HUES48 (cell line): ENCODE measurements at regions not wholly inside any gene's neighbourhood (a gene's known extent, or its start where the extent isn't known, plus 50 kb on each side); places are given as distances from the start of the nearest gene placed in this dataset.

Experiments used
- H3K27ac ChIP-seq: one replicate; pipeline ENCODE4 v1.7.0; 2013; ENCODE audit warnings: low read depth, low read length, inconsistent platforms
- H3K27me3 ChIP-seq: 2 replicates; pipeline ENCODE4 v1.6.1; 2013; ENCODE audit warnings: mild to moderate bottlenecking, low read length; ENCODE audit not compliant: control insufficient read depth, insufficient read depth
- H3K36me3 ChIP-seq: 2 replicates; pipeline ENCODE4 v1.6.1; 2013; ENCODE audit warnings: low read length; ENCODE audit not compliant: control insufficient read depth, insufficient read depth
- H3K4me1 ChIP-seq: 2 replicates; pipeline ENCODE4 v1.6.1; 2013; ENCODE audit warnings: mild to moderate bottlenecking, low read length; ENCODE audit not compliant: control insufficient read depth, insufficient read depth
- H3K4me3 ChIP-seq: 2 replicates; pipeline ENCODE4 v1.5.1; 2013; ENCODE audit warnings: mild to moderate bottlenecking, low read depth, low read length
- H3K9ac ChIP-seq: 2 replicates; pipeline ENCODE4 v1.6.1; 2013; ENCODE audit warnings: mild to moderate bottlenecking, low read depth, low read length, moderate library complexity
- H3K9me3 ChIP-seq: 2 replicates; pipeline ENCODE4 v1.6.1; 2013; ENCODE audit warnings: low read length; ENCODE audit not compliant: control insufficient read depth, insufficient read depth

DNA sequence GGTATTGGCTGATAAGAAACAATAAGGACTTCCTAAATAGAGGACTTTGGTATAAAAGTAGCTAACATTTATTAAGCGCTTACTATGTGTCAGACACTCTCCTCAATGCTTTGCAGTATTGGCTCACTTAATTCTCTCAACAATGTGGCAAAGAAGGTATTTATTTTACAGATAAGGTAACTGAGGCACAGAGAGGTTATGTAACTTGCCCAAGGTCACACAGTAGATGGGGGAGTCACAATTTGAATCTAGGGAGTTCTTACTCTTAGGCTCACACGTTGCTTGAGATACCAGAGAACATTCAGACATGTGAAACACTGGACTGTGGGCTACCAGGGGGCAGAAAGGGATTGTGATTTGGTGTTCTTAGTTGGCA lies 60.8 kb upstream of the GPR158 start:
- H3K27ac ChIP-seq: no peak overlapping the region
- no peak overlapping the region for H3K9ac ChIP-seq
- H3K27me3 ChIP-seq: no peaks in the 10 kb centered on the region
- H3K9me3 ChIP-seq: no peaks in the 10 kb centered on the region
- no peaks in the 10 kb centered on the region for H3K36me3 ChIP-seq
- H3K4me1 ChIP-seq: peaks cover 12% of the 10 kb centered on the region; the same call in 1 of the 2 replicates
- no peak overlapping the region for H3K4me3 ChIP-seq

- Histone ChIP-seq H3K9ac (no peak overlapping the region), H3K27ac (no peak overlapping the region), H3K36me3 (no peaks in the 10 kb centered on the region), H3K4me1 (0 out of 2 replicates have a peak, but pooled peaks cover 9% of the 10 kb centered on the region), H3K27me3 (no peaks in the 10 kb centered on the region), H3K4me3 (no peak overlapping the region), H3K9me3 (peaks cover 4% of the 10 kb centered on the region; the same call in 1 of the 2 replicates)
These were observed 57.0 kb upstream of the GPR158 start for GRCh38 chr10:25117757-25118156.

DNA sequence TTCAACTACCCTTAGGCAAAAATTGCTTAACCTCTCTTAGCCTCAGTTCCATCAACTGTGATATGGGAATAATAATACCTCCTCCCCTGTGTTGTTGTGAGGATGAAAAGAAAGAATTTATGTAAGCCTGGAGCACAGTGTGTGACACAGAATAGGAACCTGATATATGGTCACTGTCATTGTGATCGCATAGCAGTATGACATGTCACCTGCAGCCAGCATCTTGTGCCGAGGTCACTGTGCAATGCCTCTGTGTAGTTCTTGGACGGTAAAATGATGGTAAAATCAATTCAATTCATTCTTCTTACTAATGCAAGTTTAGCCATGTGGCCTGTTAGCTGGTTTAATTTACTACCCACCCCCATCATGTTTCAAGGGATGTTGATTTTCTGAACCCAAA lies 54.6 kb upstream of the GPR158 start:
- peaks cover 4% of the 10 kb centered on the region; the same call in 1 of the 2 replicates for H3K9me3 ChIP-seq
- H3K9ac ChIP-seq: no peak overlapping the region
- no peak overlapping the region for H3K4me3 ChIP-seq
- H3K27ac ChIP-seq: no peak overlapping the region
- no peaks in the 10 kb centered on the region for H3K36me3 ChIP-seq
- H3K4me1 ChIP-seq: 0 out of 2 replicates have a peak, but pooled peaks cover 9% of the 10 kb centered on the region
- H3K27me3 ChIP-seq: no peaks in the 10 kb centered on the region
